ENCODE measurements at regions not wholly inside any gene's neighbourhood (a gene's known extent, or its start where the extent isn't known, plus 50 kb on each side); places are given as distances from the start of the nearest gene placed in this dataset.

GRCh38 chr17:79396696-79397095 lies 214.2 kb downstream of the RBFOX3 start:
- DNase-seq (ENCODE audit: low read depth): no peak

- no peak for DNase-seq (ENCODE audit: low read depth)
These were observed 215.3 kb downstream of the RBFOX3 start for GRCh38 chr17:79395545-79395944.

- no peak for DNase-seq (ENCODE audit: low read depth)
These were observed 215.8 kb downstream of the RBFOX3 start for GRCh38 chr17:79395066-79395465.

- DNase-seq (ENCODE audit: low read depth): peak; percentile 36
These were observed 217.3 kb downstream of the RBFOX3 start for GRCh38 chr17:79393358-79394052.

- DNase-seq (ENCODE audit: low read depth): no peak
These were observed 218.3 kb downstream of the RBFOX3 start for GRCh38 chr17:79392598-79392997.

- DNase-seq (ENCODE audit: low read depth): peak; percentile 49
These were observed 219.2 kb downstream of the RBFOX3 start for GRCh38 chr17:79391376-79392233.

GRCh38 chr17:79389896-79390295 lies 221.0 kb downstream of the RBFOX3 start:
- DNase-seq (ENCODE audit: low read depth): no peak

- DNase-seq (ENCODE audit: low read depth): no peak
These were observed 222.1 kb downstream of the RBFOX3 start for GRCh38 chr17:79388556-79389295.

GRCh38 chr17:79387783-79388182 lies 223.1 kb downstream of the RBFOX3 start:
- no peak for DNase-seq (ENCODE audit: low read depth)

GRCh38 chr17:79385962-79386563 lies 224.8 kb downstream of the RBFOX3 start:
- no peak for DNase-seq (ENCODE audit: low read depth)

- DNase-seq (ENCODE audit: low read depth): no peak
These were observed 228.5 kb downstream of the RBFOX3 start for GRCh38 chr17:79382313-79382712.

- no peak for DNase-seq (ENCODE audit: low read depth)
These were observed 231.0 kb downstream of the RBFOX3 start for GRCh38 chr17:79379700-79380445.

- DNase-seq (ENCODE audit: low read depth): no peak
These were observed 233.5 kb downstream of the RBFOX3 start for GRCh38 chr17:79377230-79377786.

GRCh38 chr17:79374807-79375206 lies 236.0 kb downstream of the RBFOX3 start:
- no peak for DNase-seq (ENCODE audit: low read depth)

- DNase-seq (ENCODE audit: low read depth): no peak
These were observed 236.7 kb downstream of the RBFOX3 start for GRCh38 chr17:79374087-79374689.

GRCh38 chr17:79372470-79373238 lies 238.2 kb downstream of the RBFOX3 start:
- DNase-seq (ENCODE audit: low read depth): no peak

GRCh38 chr17:79371984-79372383 lies 238.9 kb downstream of the RBFOX3 start:
- no peak for DNase-seq (ENCODE audit: low read depth)

- no peak for DNase-seq (ENCODE audit: low read depth)
These were observed 240.3 kb downstream of the RBFOX3 start for GRCh38 chr17:79370594-79370993.

GRCh38 chr17:79370126-79370525 lies 240.7 kb downstream of the RBFOX3 start:
- no peak for DNase-seq (ENCODE audit: low read depth)

- DNase-seq (ENCODE audit: low read depth): no peak
These were observed 241.3 kb downstream of the RBFOX3 start for GRCh38 chr17:79369532-79369931.

Data from activated T-helper 9 cell treated with anti-CD3 and anti-CD28 coated beads, Interleukin-2, amount 50 U/mL, for 16 hours (primary cell).